ENCODE measurements at regions not wholly inside any gene's neighbourhood (a gene's known extent, or its start where the extent isn't known, plus 50 kb on each side); places are given as distances from the start of the nearest gene placed in this dataset.

- TF ChIP-seq SUZ12 (IDR thresholded peaks at IDR 0.05) (no peak), CTBP1 (IDR thresholded peaks at IDR 0.05; ENCODE audit: borderline replicate concordance) (no peak), NFRKB (IDR thresholded peaks at IDR 0.05) (no peak), FOXA1 (IDR thresholded peaks at IDR 0.05) (no peak)
Observed at GRCh38 chr12:107447336-107447735, 238.3 kb upstream of the PWP1 start.
